SK-N-SH (cell line): ENCODE measurements at regions not wholly inside any gene's neighbourhood (a gene's known extent, or its start where the extent isn't known, plus 50 kb on each side); places are given as distances from the start of the nearest gene placed in this dataset.
A peak's percentile ranks its signal among the peaks of the same experiment; 100 is the strongest.

Experiments used
- CTCF ChIA-PET: fragments of 300-600, 350-600 bp; formaldehyde crosslinking; extraction: SDS; loops from one replicate; lab custom pipeline; 2021; lab: Yijun Ruan, JAX
- POLR2A ChIA-PET: fragments of 350-600 bp; sonication (Branson Sonifier 250); formaldehyde crosslinking; extraction: SDS; loops from one replicate; lab custom pipeline; 2020; ENCODE audit warnings: antibody characterized with exemption, inconsistent platforms; lab: Yijun Ruan, JAX
- DNase-seq: peaks from one replicate; pipeline ENCODE4 v3.0.0; 2012
- H2AFZ ChIP-seq: fragments of 200-600 bp; sonication (generic); 2 replicates; pipeline ENCODE4 v1.8.1; 2016; ENCODE audit warnings: antibody characterized with exemption, mild to moderate bottlenecking, low read depth
- H3F3A ChIP-seq: fragments of 200-600 bp; sonication (generic); replicated peaks from 2 replicates; pipeline ENCODE3; 2016; ENCODE audit warnings: antibody characterized with exemption, mild to moderate bottlenecking; ENCODE audit not compliant: insufficient read depth
- H3K27ac ChIP-seq, 2 experiments: fragments of 200-500 bp in 1 of 2; fragments of 200-600 bp in 1 of 2; sonication (Bioruptor generic) in 1 of 2; sonication (generic), shearing (Covaris generic) in 1 of 2; 2 replicates each; pipeline versions ENCODE4 v1.5.1 to v1.6.1; 2014 to 2016; ENCODE audit warnings: low read depth in 2 of 2, inconsistent platforms in 1 of 2, low read length in 1 of 2, mild to moderate bottlenecking in 1 of 2, mixed read lengths in 1 of 2
- H3K27me3 ChIP-seq: fragments of 200-600 bp; sonication (generic), shearing (Covaris generic); 2 replicates; pipeline ENCODE4 v1.6.1; 2016; ENCODE audit warnings: mixed run types; ENCODE audit not compliant: insufficient read depth
- H3K36me3 ChIP-seq, 2 experiments: fragments of 200-500 bp in 1 of 2; fragments of 200-600 bp in 1 of 2; sonication (Bioruptor generic) in 1 of 2; sonication (generic) in 1 of 2; replicated peaks in 1 of 2; 2 replicates each; pipeline versions ENCODE3 to v1.5.1; 2014 to 2016; ENCODE audit warnings: low read length in 1 of 2, mild to moderate bottlenecking in 1 of 2; ENCODE audit not compliant: insufficient read depth in 2 of 2, control insufficient read depth in 1 of 2
- H3K4me1 ChIP-seq, 2 experiments: fragments of 200-500 bp in 1 of 2; fragments of 200-600 bp in 1 of 2; sonication (Bioruptor generic) in 1 of 2; sonication (generic), shearing (Covaris generic) in 1 of 2; 2 replicates each; pipeline versions ENCODE4 v1.5.1 to v1.6.1; 2014 to 2016; ENCODE audit warnings: low read depth in 1 of 2, low read length in 1 of 2, mixed run types in 1 of 2; ENCODE audit not compliant: insufficient read depth in 2 of 2, control insufficient read depth in 1 of 2
- H3K4me2 ChIP-seq: fragments of 200-600 bp; sonication (generic), shearing (Covaris generic); 2 replicates; pipeline ENCODE4 v1.6.1; 2017; ENCODE audit warnings: mixed run types
- H3K4me3 ChIP-seq, 2 experiments: fragments of 200-500 bp in 1 of 2; fragments of 200-600 bp in 1 of 2; sonication (Bioruptor generic) in 1 of 2; sonication (generic), shearing (Covaris generic) in 1 of 2; 2 replicates each; pipeline versions ENCODE4 v1.5.1 to v1.8.1; 2014 to 2016; ENCODE audit warnings: low read depth in 2 of 2, inconsistent platforms in 1 of 2, low read length in 1 of 2, mild to moderate bottlenecking in 1 of 2, mixed read lengths in 1 of 2, moderate library complexity in 1 of 2
- H3K79me2 ChIP-seq: fragments of 200-600 bp; sonication (generic); 2 replicates; pipeline ENCODE4 v1.8.1; 2017; ENCODE audit warnings: mild to moderate bottlenecking; ENCODE audit not compliant: insufficient read depth
- H3K9ac ChIP-seq: fragments of 200-600 bp; sonication (generic); 2 replicates; pipeline ENCODE4 v1.6.1; 2017; ENCODE audit warnings: mixed run types
- H3K9me2 ChIP-seq: fragments of 200-600 bp; sonication (generic); 2 replicates; pipeline ENCODE4 v1.6.1; 2017; ENCODE audit warnings: mixed run types
- H3K9me3 ChIP-seq: fragments of 200-600 bp; sonication (generic); 2 replicates; pipeline ENCODE4 v1.6.1; 2017; ENCODE audit warnings: mixed run types, mild to moderate bottlenecking, moderate library complexity
- H4K20me1 ChIP-seq: fragments of 200-600 bp; sonication (generic); 2 replicates; pipeline ENCODE4 v1.6.1; 2017; ENCODE audit warnings: mild to moderate bottlenecking, mixed run types; ENCODE audit not compliant: insufficient read depth
- CTCF ChIP-seq: fragments of 200-600 bp; sonication (generic); IDR thresholded peaks from 2 replicates; pipeline ENCODE4 v1.6.1; 2017; ENCODE audit warnings: antibody characterized with exemption, mild to moderate bottlenecking, moderate library complexity
- ELF1 ChIP-seq: IDR thresholded peaks from 2 replicates; pipeline ENCODE4 v1.4.0; 2012
- FOXM1 ChIP-seq: IDR thresholded peaks from 2 replicates; pipeline ENCODE4 v1.4.0; 2012; ENCODE audit warnings: low read depth, mild to moderate bottlenecking
- NFIC ChIP-seq: IDR thresholded peaks from 2 replicates; pipeline ENCODE4 v1.4.0; 2012; ENCODE audit warnings: borderline replicate concordance
- PBX3 ChIP-seq: IDR thresholded peaks from 2 replicates; pipeline ENCODE4; 2012
- POLR2AphosphoS5 ChIP-seq: IDR thresholded peaks from 2 replicates; pipeline ENCODE4 v1.6.1; 2012; ENCODE audit warnings: low read depth, low read length
- REST ChIP-seq: IDR thresholded peaks from 2 replicates; pipeline ENCODE4 v1.6.1; 2012; ENCODE audit warnings: mild to moderate bottlenecking, low read depth, low read length, moderate library complexity
- TAF1 ChIP-seq: IDR thresholded peaks from 2 replicates; pipeline ENCODE4 v1.6.1; 2012; ENCODE audit warnings: low read depth, mild to moderate bottlenecking, low read length, moderate library complexity, borderline replicate concordance
- ZBTB33 ChIP-seq: IDR thresholded peaks from 2 replicates; pipeline ENCODE4 v1.4.0; 2012; ENCODE audit warnings: low read depth, borderline replicate concordance
- WGBS: methylation state at CpG from one replicate; pipeline ENCODE4 v1.1.6; 2017; ENCODE audit warnings: low lambda C conversion rate; 5-methylcytosine and 5-hydroxymethylcytosine counted together

- TF ChIP-seq REST, result no peak
- no peak for TF ChIP-seq CTCF
- TF ChIP-seq FOXM1, result no peak
- TF ChIP-seq ZBTB33, result no peak
- TF ChIP-seq ELF1, result no peak
- no peak for TF ChIP-seq TAF1
Observed at GRCh38 chr2:39503277-39503676, 66.2 kb upstream of the MAP4K3 start (continued).

GRCh38 chr2:39504790-39505335 is 67.8 kb upstream of the MAP4K3 start:
- H3K4me2 ChIP-seq, result no peak overlapping the region; the same call in 1 of the 2 replicates
- no peaks in the 10 kb centered on the region for H3K9me3 ChIP-seq
- no peak for DNase-seq
- no peaks in the 10 kb centered on the region for H3K27me3 ChIP-seq
- POLR2A ChIA-PET, result no interaction called here
- peaks cover 0 to 15% of the 10 kb centered on the region in 2 experiments; a peak in 2 of 4 replicates for H3K4me1 ChIP-seq
- no peaks in the 10 kb centered on the region for H3K79me2 ChIP-seq
- H3K4me3 ChIP-seq, result no peak overlapping the region
- CTCF ChIA-PET, result interaction anchor here (2.1 kb wide), 1 partner anchor 10 kb away, joined by 6 read pairs; no protein-coding TSS in a partner anchor
- TF ChIP-seq POLR2AphosphoS5, result no peak
- TF ChIP-seq PBX3, result 0 out of 2 replicates have a peak, but pooled peaks have one; percentile 7
- TF ChIP-seq NFIC, result peak; percentile 11; the same call in 1 of the 2 replicates
- no peak for TF ChIP-seq FOXM1
- peak overlapping the region; percentile 57; the same call in 1 of the 2 replicates for H2AFZ ChIP-seq
- H4K20me1 ChIP-seq, result no peaks in the 10 kb centered on the region
- no peaks in the 10 kb centered on the region for H3K9me2 ChIP-seq
- 39% methylated on average over 5 of the region's 5 CpGs for WGBS
- H3F3A ChIP-seq, result no peaks in the 10 kb centered on the region
- H3K9ac ChIP-seq, result no peak overlapping the region
- H3K36me3 ChIP-seq, result no peaks in the 10 kb centered on the region
- H3K27ac ChIP-seq, result no peak overlapping the region
